GM21786 (cell line): ENCODE measurements at regions not wholly inside any gene's neighbourhood (a gene's known extent, or its start where the extent isn't known, plus 50 kb on each side); places are given as distances from the start of the nearest gene placed in this dataset.
"Not testable (repeated sequence)": the region's sequence is repeated elsewhere in the genome, so short reads cannot be mapped to it uniquely, and the experiment has no call there.

Experiments used
- ATAC-seq: cut with Tn5 transposase; IDR thresholded peaks from one replicate; pipeline ENCODE4 v1.9.1; 2021; ENCODE audit not compliant: unreplicated experiment

GRCh38 chr11:129763569-129763968 lies 52.1 kb upstream of the TMEM45B start:
- not testable (repeated sequence) for ATAC-seq

GRCh38 chr11:129764204-129764603 lies 51.4 kb upstream of the TMEM45B start:
- not testable (repeated sequence) for ATAC-seq
